Brain microvascular endothelial cell (primary cell): ENCODE measurements at regions not wholly inside any gene's neighbourhood (a gene's known extent, or its start where the extent isn't known, plus 50 kb on each side); places are given as distances from the start of the nearest gene placed in this dataset.

Source experiments
- DNase-seq: peaks from one replicate; pipeline ENCODE4 v3.0.0-alpha.2; 2020
- H3K27ac ChIP-seq: fragments of 250-450 bp; sonication (Bioruptor Pico); 2 replicates; pipeline ENCODE4 v1.5.1; 2020; ENCODE audit warnings: mild to moderate bottlenecking, moderate library complexity
- H3K27me3 ChIP-seq: fragments of 250-450 bp; sonication (Bioruptor Pico); replicated peaks from 2 replicates; pipeline ENCODE4 v1.5.1; 2020; ENCODE audit warnings: mild to moderate bottlenecking
- H3K36me3 ChIP-seq: fragments of 250-450 bp; sonication (Bioruptor Pico); replicated peaks from 2 replicates; pipeline ENCODE4 v1.5.1; 2020; ENCODE audit warnings: mild to moderate bottlenecking
- H3K4me3 ChIP-seq: 2 replicates; pipeline ENCODE4 v1.5.1; 2011; ENCODE audit warnings: low read depth, mild to moderate bottlenecking, control low read depth, low read length, moderate library complexity
- CTCF ChIP-seq: IDR thresholded peaks from 2 replicates; pipeline ENCODE4 v1.5.1; 2011; ENCODE audit warnings: low read depth, mild to moderate bottlenecking, moderate library complexity, low read length, control low read depth, inconsistent platforms; ENCODE audit errors: missing control alignments
- in situ Hi-C: cut with HindIII; loops from 2 replicates; pipeline ENCODE4 v1.10.0; 2017; ENCODE audit warnings: low sequenced_read_pairs, low pct_ligation_motif_present

GRCh38 chr4:62133101-62133897 lies 933.2 kb downstream of the ADGRL3 start:
- Histone ChIP-seq H3K27me3 (no peaks in the 10 kb centered on the region), H3K27ac (peak overlapping the region; percentile 90), H3K36me3 (no peaks in the 10 kb centered on the region), H3K4me3 (no peak overlapping the region)
- in situ Hi-C loops: no loop called here
- TF ChIP-seq CTCF: no peak
- DNase-seq: peak; percentile 85

- in situ Hi-C loops: no loop called here
- no peak for TF ChIP-seq CTCF
- H3K27ac ChIP-seq: no peak overlapping the region
- no peak for DNase-seq
- H3K4me3 ChIP-seq: no peak overlapping the region
- H3K36me3 ChIP-seq: no peaks in the 10 kb centered on the region
- H3K27me3 ChIP-seq: no peaks in the 10 kb centered on the region
These were observed 930.9 kb downstream of the ADGRL3 start for GRCh38 chr4:62131049-62131448.

- no peak for DNase-seq
- Histone ChIP-seq H3K36me3 (no peaks in the 10 kb centered on the region), H3K27ac (no peak overlapping the region), H3K4me3 (no peak overlapping the region), H3K27me3 (no peaks in the 10 kb centered on the region)
- in situ Hi-C loops: no loop called here
- TF ChIP-seq CTCF: no peak
These were observed 930.5 kb downstream of the ADGRL3 start for GRCh38 chr4:62130637-62131036.

- H3K27me3 ChIP-seq: no peaks in the 10 kb centered on the region
- H3K4me3 ChIP-seq: no peak overlapping the region
- DNase-seq: no peak
- no peak overlapping the region for H3K27ac ChIP-seq
- H3K36me3 ChIP-seq: no peaks in the 10 kb centered on the region
- no peak for TF ChIP-seq CTCF
- in situ Hi-C loops: no loop called here
These were observed 930.1 kb downstream of the ADGRL3 start for GRCh38 chr4:62130230-62130629.
